ENCODE measurements at regions not wholly inside any gene's neighbourhood (a gene's known extent, or its start where the extent isn't known, plus 50 kb on each side); places are given as distances from the start of the nearest gene placed in this dataset.

- no peak overlapping the region for H3K4me3 ChIP-seq (replicated peaks in 1 of 3; ENCODE audit: insufficient read depth in 1 of 3, low read depth in 2 of 3, low read length in 3 of 3)
- DNase-seq (ENCODE audit: low spot score) (no peak), ATAC-seq (no peak), FAIRE-seq (no peak)
- in situ Hi-C loops (cut with HindIII; ENCODE audit: extremely low pct_ligation_motif_present, low pct_unique_long_range_greater_than_20kb) (no loop called here), intact Hi-C loops (cut with micrococcal nuclease; ENCODE audit: unreplicated experiment) (no loop called here)
- TF ChIP-seq IRF9 (CRISPR knock-in tag; IDR thresholded peaks at IDR 0.05; ENCODE audit: borderline replicate concordance) (no peak), ZNF20 (CRISPR knock-in tag; IDR thresholded peaks at IDR 0.05) (no peak), ZNF232 (CRISPR knock-in tag; IDR thresholded peaks at IDR 0.05; ENCODE audit: borderline replicate concordance) (no peak), NFRKB (IDR thresholded peaks at IDR 0.05) (no peak), ZNF430 (CRISPR knock-in tag; IDR thresholded peaks at IDR 0.05) (no peak), KDM2A (CRISPR knock-in tag; IDR thresholded peaks at IDR 0.05; ENCODE audit: borderline replicate concordance, low read depth) (no peak), ZNF740 (CRISPR knock-in tag; IDR thresholded peaks at IDR 0.05) (no peak), MEIS2 (CRISPR knock-in tag; IDR thresholded peaks at IDR 0.05) (no peak), AKNA (CRISPR knock-in tag; IDR thresholded peaks at IDR 0.05; ENCODE audit: borderline replicate concordance) (no peak), CEBPG (CRISPR knock-in tag; IDR thresholded peaks at IDR 0.05) (no peak), BORCS8-MEF2B (CRISPR knock-in tag; IDR thresholded peaks at IDR 0.05) (no peak), ZNF354B (CRISPR knock-in tag; IDR thresholded peaks at IDR 0.05) (no peak), ZNF331 (CRISPR knock-in tag; IDR thresholded peaks at IDR 0.05) (no peak), U2AF1 (optimal IDR thresholded peaks at IDR 0.05; ENCODE audit: low read depth, low read length) (no peak), ZNF761 (CRISPR knock-in tag; conservative IDR thresholded peaks at IDR 0.05) (no peak), CREM (IDR thresholded peaks at IDR 0.05) (no peak), CREM (CRISPR knock-in tag; IDR thresholded peaks at IDR 0.05) (no peak), MEIS1 (CRISPR knock-in tag; IDR thresholded peaks at IDR 0.05; ENCODE audit: borderline replicate concordance) (no peak), RBM22 (optimal IDR thresholded peaks at IDR 0.05; ENCODE audit: low read length) (no peak), CCAR2 (optimal IDR thresholded peaks at IDR 0.05; ENCODE audit: low read depth, low read length) (no peak), REXO4 (CRISPR knock-in tag; IDR thresholded peaks at IDR 0.05; ENCODE audit: borderline replicate concordance) (no peak)
- H3K79me2 ChIP-seq (ENCODE audit: insufficient read depth, low read length): no peaks in the 10 kb centered on the region
- H3K27me3 ChIP-seq (ENCODE audit: control insufficient read depth in 1 of 2, insufficient read depth in 2 of 2, low read length in 2 of 2): no peaks in the 10 kb centered on the region
- ChIA-PET POLR2A (no interaction called here), CTCF (ENCODE audit: low intra/inter-chr PET ratio, low total read pairs) (no interaction called here)
- no peak overlapping the region for H2AFZ ChIP-seq (ENCODE audit: low read length)
- no peaks in the 10 kb centered on the region; a peak in 1 of 5 replicates for H3K36me3 ChIP-seq (replicated peaks in 1 of 2; ENCODE audit: control insufficient read depth in 1 of 2, insufficient read depth in 2 of 2, low read length in 2 of 2)
- H3K4me2 ChIP-seq (ENCODE audit: low read depth, low read length): no peak overlapping the region
- WGBS (ENCODE audit: low lambda C conversion rate): 95% methylated on average over 1 of the region's 1 CpG
- H4K20me1 ChIP-seq (ENCODE audit: insufficient read depth, low read length): no peaks in the 10 kb centered on the region
- BruUV-seq (replicated peaks): no TSS peak
- H3K9ac ChIP-seq (ENCODE audit: insufficient read depth, low read depth, low read length): no peak overlapping the region
- H3K27ac ChIP-seq (ENCODE audit: extremely low read length, insufficient read depth, low read length): no peak overlapping the region
- H3K4me1 ChIP-seq (ENCODE audit: insufficient read depth, low read length): no peaks in the 10 kb centered on the region
- no peaks in the 10 kb centered on the region for H3K9me3 ChIP-seq (ENCODE audit: low read length)
These were observed 327.7 kb downstream of the UTRN start for GRCh38 chr6:144612811-144613210.

Measured in HepG2 (cell line).